ENCODE measurements at regions not wholly inside any gene's neighbourhood (a gene's known extent, or its start where the extent isn't known, plus 50 kb on each side); places are given as distances from the start of the nearest gene placed in this dataset.

GRCh38 chr20:57066126-57066900 lies 200.1 kb downstream of the BMP7 start:
- no peak for DNase-seq

- DNase-seq, result no peak
Measured at GRCh38 chr20:57069442-57069841, 197.0 kb downstream of the BMP7 start.

- DNase-seq, result no peak
Measured at GRCh38 chr20:57070296-57070695, 196.1 kb downstream of the BMP7 start.

GRCh38 chr20:57071283-57071731 lies 195.1 kb downstream of the BMP7 start:
- DNase-seq, result no peak

- no peak for DNase-seq
Measured at GRCh38 chr20:57071954-57072583, 194.4 kb downstream of the BMP7 start.

- no peak for DNase-seq
Measured at GRCh38 chr20:57073402-57073801, 193.0 kb downstream of the BMP7 start.

- no peak for DNase-seq
Measured at GRCh38 chr20:57074386-57074785, 192.1 kb downstream of the BMP7 start.

GRCh38 chr20:57075181-57075580 lies 191.3 kb downstream of the BMP7 start:
- DNase-seq, result no peak

- DNase-seq, result no peak
Measured at GRCh38 chr20:57075603-57076002, 190.8 kb downstream of the BMP7 start.

- no peak for DNase-seq
Measured at GRCh38 chr20:57076152-57076652, 190.2 kb downstream of the BMP7 start.

GRCh38 chr20:57076951-57077350 lies 189.5 kb downstream of the BMP7 start:
- no peak for DNase-seq

- DNase-seq, result no peak
Measured at GRCh38 chr20:57078116-57078515, 188.3 kb downstream of the BMP7 start.

GRCh38 chr20:57079031-57080005 lies 187.1 kb downstream of the BMP7 start:
- no peak for DNase-seq

- DNase-seq, result no peak
Measured at GRCh38 chr20:57080796-57081195, 185.6 kb downstream of the BMP7 start.

GRCh38 chr20:57082357-57082945 lies 184.0 kb downstream of the BMP7 start:
- DNase-seq, result no peak

- no peak for DNase-seq
Measured at GRCh38 chr20:57083072-57083471, 183.4 kb downstream of the BMP7 start.

- no peak for DNase-seq
Measured at GRCh38 chr20:57086066-57086465, 180.4 kb downstream of the BMP7 start.

- no peak for DNase-seq
Measured at GRCh38 chr20:57087102-57087501, 179.3 kb downstream of the BMP7 start.

GRCh38 chr20:57087705-57088104 lies 178.7 kb downstream of the BMP7 start:
- DNase-seq, result no peak

GRCh38 chr20:57088436-57088835 lies 178.0 kb downstream of the BMP7 start:
- DNase-seq, result no peak

- peak; percentile 22 to 33 for DNase-seq
Measured at GRCh38 chr20:57089699-57090144, 176.7 kb downstream of the BMP7 start.
